DOHH2 (cell line): ENCODE measurements at regions not wholly inside any gene's neighbourhood (a gene's known extent, or its start where the extent isn't known, plus 50 kb on each side); places are given as distances from the start of the nearest gene placed in this dataset.

Source experiments
- H3F3A ChIP-seq: fragments of 200-600 bp; sonication (generic), shearing (Covaris generic); 2 replicates; pipeline ENCODE4 v1.6.0; 2016; ENCODE audit warnings: antibody characterized with exemption, mild to moderate bottlenecking; ENCODE audit not compliant: control insufficient read depth, insufficient read depth
- H3K27ac ChIP-seq: fragments of 200-600 bp; sonication (generic); 2 replicates; pipeline ENCODE4 v1.5.1; 2014; ENCODE audit warnings: low read depth, mild to moderate bottlenecking, low read length, moderate library complexity
- H3K27me3 ChIP-seq: fragments of 200-600 bp; sonication (generic); 2 replicates; pipeline ENCODE4 v1.6.1; 2014; ENCODE audit warnings: mild to moderate bottlenecking, low read length, mixed read lengths; ENCODE audit not compliant: control insufficient read depth
- H3K36me3 ChIP-seq: fragments of 200-600 bp; sonication (generic); 2 replicates; pipeline ENCODE4 v1.6.1; 2014; ENCODE audit warnings: mild to moderate bottlenecking, low read length, moderate library complexity, mixed read lengths; ENCODE audit not compliant: control insufficient read depth
- H3K4me1 ChIP-seq: fragments of 200-600 bp; sonication (generic); 2 replicates; pipeline ENCODE4 v1.6.1; 2014; ENCODE audit warnings: mild to moderate bottlenecking, low read length, mixed read lengths; ENCODE audit not compliant: control insufficient read depth
- H3K4me2 ChIP-seq: fragments of 200-600 bp; sonication (generic); 2 replicates; pipeline ENCODE4 v1.6.0; 2014; ENCODE audit warnings: mild to moderate bottlenecking, low read length, moderate library complexity
- H3K4me3 ChIP-seq: fragments of 200-600 bp; sonication (generic); 2 replicates; pipeline ENCODE4 v1.5.1; 2014; ENCODE audit warnings: mild to moderate bottlenecking, low read length, mixed read lengths
- H3K79me2 ChIP-seq: fragments of 200-600 bp; sonication (generic); 2 replicates; pipeline ENCODE4 v1.6.1; 2014; ENCODE audit warnings: mild to moderate bottlenecking, low read length, mixed read lengths; ENCODE audit not compliant: control insufficient read depth
- H3K9me2 ChIP-seq: fragments of 200-600 bp; sonication (generic); replicated peaks from 2 replicates; pipeline ENCODE4 v1.6.1; 2014; ENCODE audit warnings: mild to moderate bottlenecking, low read length, mixed read lengths; ENCODE audit not compliant: control insufficient read depth
- H3K9me3 ChIP-seq: fragments of 200-600 bp; sonication (generic); 2 replicates; pipeline ENCODE4 v1.6.1; 2014; ENCODE audit warnings: antibody characterized with exemption, low read length, mixed read lengths; ENCODE audit not compliant: control insufficient read depth, insufficient read depth
- H4K20me1 ChIP-seq: fragments of 200-600 bp; sonication (generic); 2 replicates; pipeline ENCODE4 v1.6.0; 2014; ENCODE audit warnings: low read depth, mild to moderate bottlenecking, antibody characterized with exemption, low read length, moderate library complexity; ENCODE audit not compliant: control insufficient read depth, insufficient read depth
- CTCF ChIP-seq: fragments of 200-600 bp; sonication (generic); IDR thresholded peaks from one replicate; pipeline ENCODE4 v1.5.1; 2014; ENCODE audit warnings: antibody characterized with exemption, mild to moderate bottlenecking, low read depth, low read length; ENCODE audit not compliant: poor library complexity, severe bottlenecking
- EZH2phosphoT487 ChIP-seq: fragments of 200-600 bp; sonication (generic); IDR thresholded peaks from 2 replicates; pipeline ENCODE4 v1.6.1; 2017; ENCODE audit warnings: borderline replicate concordance, mild to moderate bottlenecking, antibody characterized with exemption, low read length, moderate library complexity, mixed read lengths

GRCh38 chrX:45795546-45795945 is 594.9 kb upstream of the DIPK2B start:
- H3K36me3 ChIP-seq, result no peaks in the 10 kb centered on the region
- no peaks in the 10 kb centered on the region for H3K9me2 ChIP-seq
- no peak overlapping the region for H3K4me3 ChIP-seq
- no peaks in the 10 kb centered on the region for H3K79me2 ChIP-seq
- no peaks in the 10 kb centered on the region for H3F3A ChIP-seq
- H3K4me1 ChIP-seq, result no peaks in the 10 kb centered on the region
- no peak overlapping the region for H3K4me2 ChIP-seq
- H4K20me1 ChIP-seq, result no peaks in the 10 kb centered on the region
- no peaks in the 10 kb centered on the region for H3K27me3 ChIP-seq
- H3K9me3 ChIP-seq, result no peaks in the 10 kb centered on the region
- TF ChIP-seq CTCF (no peak), EZH2phosphoT487 (no peak)
- H3K27ac ChIP-seq, result no peak overlapping the region

DNA sequence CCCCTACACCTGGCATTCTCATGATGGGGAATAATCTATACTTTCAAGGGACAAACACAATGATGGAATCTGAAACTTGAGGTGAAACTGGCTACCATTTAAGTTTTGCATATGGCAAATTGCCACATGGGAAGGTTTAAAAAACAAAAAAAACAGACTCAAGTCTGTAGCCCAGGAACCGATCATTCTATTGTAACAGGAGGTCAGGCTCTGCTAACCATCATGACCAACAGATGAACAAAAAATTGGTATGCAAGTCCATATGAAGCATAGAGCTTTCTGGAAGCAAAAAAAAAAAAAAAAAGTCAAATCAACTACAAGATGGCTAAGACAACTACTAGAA is 594.3 kb upstream of the DIPK2B start:
- no peak overlapping the region for H3K27ac ChIP-seq
- no peaks in the 10 kb centered on the region for H3F3A ChIP-seq
- H3K27me3 ChIP-seq, result no peaks in the 10 kb centered on the region
- H3K4me1 ChIP-seq, result no peaks in the 10 kb centered on the region
- H3K36me3 ChIP-seq, result no peaks in the 10 kb centered on the region
- TF ChIP-seq CTCF, result no peak
- no peak for TF ChIP-seq EZH2phosphoT487
- no peaks in the 10 kb centered on the region for H3K9me3 ChIP-seq
- H4K20me1 ChIP-seq, result no peaks in the 10 kb centered on the region
- H3K4me3 ChIP-seq, result no peak overlapping the region
- H3K4me2 ChIP-seq, result no peak overlapping the region
- no peaks in the 10 kb centered on the region for H3K9me2 ChIP-seq
- no peaks in the 10 kb centered on the region for H3K79me2 ChIP-seq

GRCh38 chrX:45794323-45794994 is 593.8 kb upstream of the DIPK2B start:
- Histone ChIP-seq H3K36me3 (no peaks in the 10 kb centered on the region), H3K4me1 (no peaks in the 10 kb centered on the region), H3K27me3 (no peaks in the 10 kb centered on the region), H3K4me2 (no peak overlapping the region), H3K9me2 (no peaks in the 10 kb centered on the region), H3K4me3 (no peak overlapping the region), H3K9me3 (no peaks in the 10 kb centered on the region), H3K27ac (no peak overlapping the region), H3F3A (no peaks in the 10 kb centered on the region), H4K20me1 (no peaks in the 10 kb centered on the region), H3K79me2 (no peaks in the 10 kb centered on the region)
- no peak for TF ChIP-seq EZH2phosphoT487
- TF ChIP-seq CTCF, result no peak
